ENCODE measurements at regions not wholly inside any gene's neighbourhood (a gene's known extent, or its start where the extent isn't known, plus 50 kb on each side); places are given as distances from the start of the nearest gene placed in this dataset.

- no peak for DNase-seq (ENCODE audit: insufficient read length, low spot score, missing footprints)
- H3K4me2 ChIP-seq (ENCODE audit: insufficient read depth, low read length) = peak overlapping the region; percentile 70
Measured at GRCh38 chr13:50677687-50678463, 165.6 kb downstream of the DLEU7 start.

GRCh38 chr13:50678464-50679162 lies 164.9 kb downstream of the DLEU7 start:
- H3K27ac ChIP-seq (ENCODE audit: low read depth, low read length) = peak overlapping the region; percentile 99
- peaks cover 45% of the 10 kb centered on the region for H3K4me1 ChIP-seq (ENCODE audit: insufficient read depth, low read length)
- peak overlapping the region; percentile 62 for H2AFZ ChIP-seq (ENCODE audit: low read length)
- no peak for TF ChIP-seq CTCF (IDR thresholded peaks at IDR 0.05; ENCODE audit: extremely low read depth, low read depth, low read length)
- H3K4me3 ChIP-seq (ENCODE audit: insufficient read depth, low read length) = peak overlapping the region; percentile 25
- H3K27me3 ChIP-seq (ENCODE audit: insufficient read depth, low read length) = no peaks in the 10 kb centered on the region
- H3K4me2 ChIP-seq (ENCODE audit: insufficient read depth, low read length) = peak overlapping the region; percentile 70
- peak; percentile 54 for DNase-seq (ENCODE audit: insufficient read length, low spot score, missing footprints)
- H3K9me3 ChIP-seq (ENCODE audit: low read depth, low read length) = no peaks in the 10 kb centered on the region
- H3K79me2 ChIP-seq (ENCODE audit: insufficient read depth, low read length) = no peaks in the 10 kb centered on the region
- H3K36me3 ChIP-seq (ENCODE audit: insufficient read depth, low read length) = no peaks in the 10 kb centered on the region
- H4K20me1 ChIP-seq (ENCODE audit: insufficient read depth, low read length) = no peaks in the 10 kb centered on the region

More at GRCh38 chr13:50677687-50678463, 165.6 kb downstream of the DLEU7 start:
- Histone ChIP-seq H3K4me1 (ENCODE audit: insufficient read depth, low read length) (peaks cover 45% of the 10 kb centered on the region), H2AFZ (ENCODE audit: low read length) (no peak overlapping the region), H3K36me3 (ENCODE audit: insufficient read depth, low read length) (no peaks in the 10 kb centered on the region), H3K27ac (ENCODE audit: low read depth, low read length) (peak overlapping the region; percentile 99), H3K79me2 (ENCODE audit: insufficient read depth, low read length) (no peaks in the 10 kb centered on the region), H3K4me3 (ENCODE audit: insufficient read depth, low read length) (no peak overlapping the region), H3K27me3 (ENCODE audit: insufficient read depth, low read length) (no peaks in the 10 kb centered on the region), H4K20me1 (ENCODE audit: insufficient read depth, low read length) (no peaks in the 10 kb centered on the region), H3K9me3 (ENCODE audit: low read depth, low read length) (no peaks in the 10 kb centered on the region)
- TF ChIP-seq CTCF (IDR thresholded peaks at IDR 0.05; ENCODE audit: extremely low read depth, low read depth, low read length) = no peak

GRCh38 chr13:50679321-50679720 lies 164.2 kb downstream of the DLEU7 start:
- peak overlapping the region; percentile 62 for H2AFZ ChIP-seq (ENCODE audit: low read length)
- H3K4me2 ChIP-seq (ENCODE audit: insufficient read depth, low read length) = peak overlapping the region; percentile 70

More at GRCh38 chr13:50679321-50679720, 164.2 kb downstream of the DLEU7 start:
- Histone ChIP-seq H3K27me3 (ENCODE audit: insufficient read depth, low read length) (no peaks in the 10 kb centered on the region), H3K36me3 (ENCODE audit: insufficient read depth, low read length) (no peaks in the 10 kb centered on the region), H4K20me1 (ENCODE audit: insufficient read depth, low read length) (no peaks in the 10 kb centered on the region), H3K4me1 (ENCODE audit: insufficient read depth, low read length) (peaks cover 45% of the 10 kb centered on the region), H3K4me3 (ENCODE audit: insufficient read depth, low read length) (peak overlapping the region; percentile 25), H3K27ac (ENCODE audit: low read depth, low read length) (peak overlapping the region; percentile 99), H3K9me3 (ENCODE audit: low read depth, low read length) (no peaks in the 10 kb centered on the region), H3K79me2 (ENCODE audit: insufficient read depth, low read length) (no peaks in the 10 kb centered on the region)
- TF ChIP-seq CTCF (IDR thresholded peaks at IDR 0.05; ENCODE audit: extremely low read depth, low read depth, low read length) = no peak
- DNase-seq (ENCODE audit: insufficient read length, low spot score, missing footprints) = no peak

Measured in osteoblast (primary cell).